Coronary artery (tissue), 2 donors: ENCODE measurements at regions not wholly inside any gene's neighbourhood (a gene's known extent, or its start where the extent isn't known, plus 50 kb on each side); places are given as distances from the start of the nearest gene placed in this dataset.

ENCODE experiments used
- DNase-seq: peaks from one replicate; pipeline ENCODE4 v3.0.0-alpha.2; 2017; ENCODE audit warnings: low spot score
- H3K27ac ChIP-seq, 2 donors: fragments of 200-600 bp; sonication (generic); one replicate each; pipeline ENCODE4 v1.5.1; 2016 to 2019
- H3K4me3 ChIP-seq: fragments of 200-600 bp; sonication (generic); 2 replicates; pipeline ENCODE4 v1.5.1; 2016; ENCODE audit warnings: mild to moderate bottlenecking, moderate library complexity
- CTCF ChIP-seq: fragments of 200-600 bp; sonication (generic); IDR thresholded peaks from one replicate; pipeline ENCODE4 v1.5.1; 2019; ENCODE audit warnings: antibody characterized with exemption

- Histone ChIP-seq H3K4me3 (no peak overlapping the region), H3K27ac (no peak overlapping the region)
- no peak for TF ChIP-seq CTCF
- DNase-seq, result no peak
These were observed 145.3 kb downstream of the POSTN start for GRCh38 chr13:37453246-37453645.

- H3K4me3 ChIP-seq, result no peak overlapping the region
- DNase-seq, result no peak
- H3K27ac ChIP-seq, result no peak overlapping the region
- no peak for TF ChIP-seq CTCF
These were observed 148.3 kb downstream of the POSTN start for GRCh38 chr13:37450276-37450675.

GRCh38 chr13:37448153-37448552 is 150.4 kb downstream of the POSTN start:
- DNase-seq, result no peak
- TF ChIP-seq CTCF, result no peak
- Histone ChIP-seq H3K27ac (no peak overlapping the region), H3K4me3 (no peak overlapping the region)

- no peak overlapping the region for H3K4me3 ChIP-seq
- H3K27ac ChIP-seq, result no peak overlapping the region
- no peak for TF ChIP-seq CTCF
- DNase-seq, result no peak
These were observed 152.1 kb downstream of the POSTN start for GRCh38 chr13:37446503-37446902.

GRCh38 chr13:37443538-37443937 is 155.0 kb downstream of the POSTN start:
- H3K4me3 ChIP-seq, result no peak overlapping the region
- TF ChIP-seq CTCF, result no peak
- DNase-seq, result no peak
- H3K27ac ChIP-seq, result no peak overlapping the region

GRCh38 chr13:37442996-37443395 is 155.6 kb downstream of the POSTN start:
- H3K27ac ChIP-seq, result no peak overlapping the region
- no peak for TF ChIP-seq CTCF
- H3K4me3 ChIP-seq, result no peak overlapping the region

GRCh38 chr13:37435881-37436280 is 162.7 kb downstream of the POSTN start:
- Histone ChIP-seq H3K4me3 (no peak overlapping the region), H3K27ac (no peak overlapping the region)
- no peak for TF ChIP-seq CTCF
- no peak for DNase-seq

More at GRCh38 chr13:37442996-37443395, 155.6 kb downstream of the POSTN start:
- DNase-seq, result no peak
